ENCODE measurements at regions not wholly inside any gene's neighbourhood (a gene's known extent, or its start where the extent isn't known, plus 50 kb on each side); places are given as distances from the start of the nearest gene placed in this dataset.

DNA sequence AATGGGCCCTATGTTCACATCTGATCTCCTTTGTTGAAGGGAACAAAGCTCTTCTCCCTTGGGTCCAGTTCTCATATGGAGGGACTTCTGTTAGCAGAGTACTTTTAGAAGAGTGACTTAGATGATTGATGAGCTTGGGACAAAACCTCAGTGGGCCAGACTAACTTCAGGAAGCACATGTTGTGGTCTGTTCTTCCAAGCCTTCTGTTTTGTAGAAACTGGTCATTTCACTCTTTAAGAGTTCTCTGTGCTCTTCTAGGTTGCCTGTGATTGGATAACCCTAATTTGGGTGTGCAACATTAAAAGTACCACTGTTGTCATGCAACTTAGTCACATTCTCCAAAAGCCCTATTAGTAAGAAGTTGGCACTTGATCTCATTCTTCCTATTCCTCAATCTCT lies 183.5 kb upstream of the ACO1 start:
- peak; percentile 4 to 10 for DNase-seq

DNA sequence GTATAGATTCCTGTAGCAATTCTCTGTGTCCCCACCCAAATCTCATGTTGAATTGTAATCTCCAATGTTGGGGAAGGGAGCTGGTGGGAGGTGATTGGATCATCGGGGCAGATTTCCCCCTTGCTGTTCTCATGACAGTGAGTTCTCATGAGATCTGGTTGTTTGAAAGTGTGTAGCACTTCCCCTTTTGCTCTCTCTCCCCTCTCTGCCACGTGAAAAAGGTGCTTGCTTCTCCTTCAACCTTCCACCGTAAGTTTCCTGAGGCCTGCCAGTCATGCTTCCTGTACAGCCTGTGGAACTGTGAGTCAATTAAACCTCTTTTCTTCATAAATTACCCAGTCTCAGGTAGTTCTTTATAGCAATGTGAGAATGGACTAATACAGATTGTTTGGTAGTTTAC lies 175.3 kb upstream of the ACO1 start:
- peak in 1 of 2 experiments; percentile 5 for DNase-seq

DNA sequence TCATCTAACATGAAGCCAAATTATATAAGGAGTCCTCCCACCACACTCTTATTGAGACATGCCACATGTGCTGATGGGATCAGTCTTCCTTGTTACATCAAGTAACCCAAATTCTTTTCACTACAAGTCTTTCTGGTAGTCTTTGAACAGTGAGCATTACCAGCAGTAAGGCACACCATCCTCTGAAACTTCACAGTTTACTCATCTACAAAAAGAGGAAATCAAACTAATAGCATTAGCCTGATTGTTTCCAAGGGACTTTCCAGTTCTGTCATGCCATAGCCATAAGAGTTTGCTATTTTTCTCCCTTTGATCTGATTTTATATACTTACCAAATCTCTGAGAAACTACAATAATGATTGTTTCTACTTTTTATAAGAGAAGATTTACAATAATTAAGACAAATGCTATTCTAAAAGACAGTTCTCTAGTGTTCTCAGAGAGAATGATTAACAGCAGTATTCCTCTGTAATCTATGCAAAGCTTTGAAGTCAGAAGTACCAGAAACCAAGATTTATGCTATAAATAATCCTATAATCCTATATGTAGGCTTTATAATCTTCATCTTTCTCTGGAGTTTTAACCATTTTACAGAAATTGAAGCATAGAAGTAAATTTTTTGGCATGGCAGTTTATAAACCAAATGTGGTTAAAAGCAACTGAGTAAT lies 166.2 kb upstream of the ACO1 start:
- DNase-seq, result no peak

DNA sequence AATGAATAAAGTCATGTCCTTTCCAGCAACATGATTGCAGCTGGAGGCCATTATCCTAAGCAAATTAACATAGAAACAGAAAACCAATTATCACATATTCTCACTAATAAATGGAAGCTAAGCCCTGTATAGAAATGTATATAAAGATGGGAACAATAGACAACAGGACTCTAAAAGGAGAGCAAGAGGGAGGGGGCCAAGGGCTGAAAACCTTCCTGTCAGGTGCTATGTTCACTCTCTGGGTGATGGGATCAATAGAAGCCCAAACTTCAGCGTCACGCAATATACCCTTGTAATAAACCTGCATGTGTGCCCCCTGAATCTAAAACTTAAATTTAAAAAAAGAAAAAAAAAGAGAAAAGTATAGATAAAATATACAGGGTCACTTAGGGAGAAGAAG lies 163.7 kb upstream of the ACO1 start:
- DNase-seq, result no peak

DNA sequence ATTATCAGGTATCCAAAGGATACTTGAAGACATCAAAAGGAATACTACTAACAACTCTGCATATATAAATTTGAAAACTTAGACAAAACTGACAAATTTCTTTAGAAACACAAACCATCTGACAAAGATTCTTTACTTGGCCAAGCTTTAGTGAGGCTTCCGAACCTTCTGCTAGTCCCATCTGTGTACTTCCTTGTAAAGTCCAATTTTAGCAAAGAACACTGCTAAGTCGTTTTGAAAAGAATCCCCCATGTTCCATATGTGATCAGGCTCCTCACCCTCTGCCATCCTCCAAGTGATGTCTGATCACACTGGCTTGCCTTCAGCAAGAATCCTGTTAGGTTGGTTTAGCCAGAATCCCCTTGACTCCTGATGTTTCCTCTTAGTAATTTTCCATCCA lies 150.0 kb upstream of the ACO1 start:
- no peak for DNase-seq

DNA sequence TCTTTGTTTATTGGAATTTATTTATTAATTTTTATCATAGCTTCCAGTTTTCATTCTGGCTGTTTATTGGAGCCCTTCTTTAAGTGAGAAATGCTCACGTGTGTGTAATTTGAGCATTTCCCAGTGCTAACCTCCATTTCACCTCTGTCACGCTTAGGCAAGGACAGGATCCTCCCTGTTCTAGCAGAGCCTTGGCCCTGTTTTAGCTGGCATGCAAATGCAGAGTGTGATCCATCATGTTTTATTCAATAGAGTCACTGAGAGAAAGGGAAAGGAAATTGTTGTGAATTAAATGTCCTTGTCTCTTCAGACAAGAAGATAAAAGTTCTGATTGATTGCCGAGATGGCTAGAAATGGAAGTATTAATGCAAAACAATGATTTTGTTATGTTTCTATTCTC lies 137.3 kb upstream of the ACO1 start:
- no peak for DNase-seq

DNA sequence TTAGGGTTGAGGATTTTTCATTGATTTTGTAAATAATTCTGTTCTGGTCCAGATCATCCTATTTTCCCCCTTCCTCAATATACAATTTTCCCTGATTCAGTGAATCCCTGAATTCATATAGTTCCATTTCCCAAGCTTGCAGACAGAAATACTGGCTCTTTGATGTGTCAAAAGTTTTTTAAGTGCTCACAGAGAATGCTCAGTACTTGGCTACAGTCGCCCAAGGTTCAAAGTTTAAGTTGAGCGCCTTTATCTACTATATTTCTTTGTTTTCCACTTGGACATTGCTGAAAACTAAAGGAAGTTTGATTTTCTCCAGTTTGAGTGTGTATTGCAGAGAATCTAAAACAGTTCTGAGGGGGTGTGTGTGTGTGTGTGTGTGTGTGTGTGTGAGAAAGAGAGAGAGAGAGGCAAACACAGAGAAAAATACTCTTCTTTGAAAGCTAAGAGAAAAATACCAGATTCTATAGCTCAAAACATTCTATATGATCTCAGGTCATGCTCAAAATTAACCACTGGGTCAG lies 136.2 kb upstream of the ACO1 start:
- DNase-seq, result no peak

DNA sequence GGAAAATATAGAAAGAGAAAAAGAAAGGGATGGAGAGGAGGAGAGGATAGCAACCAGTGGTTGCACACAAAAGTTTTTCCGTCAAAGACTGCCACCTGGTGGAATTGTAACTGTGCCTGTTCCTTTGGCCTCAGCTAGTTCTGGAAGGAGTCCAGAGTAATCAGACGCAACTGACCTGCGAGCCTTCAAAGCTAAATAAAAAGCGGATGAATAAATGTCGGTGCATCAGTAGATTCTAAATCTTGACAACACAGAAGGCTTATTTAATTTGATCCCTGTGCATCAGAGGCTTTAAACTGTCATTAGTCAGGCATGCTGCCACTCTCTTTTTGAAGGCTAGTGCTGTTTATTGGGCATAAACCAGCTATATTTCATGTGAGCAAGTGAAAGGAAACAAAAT lies 132.9 kb upstream of the ACO1 start:
- DNase-seq, result peak; percentile 46 to 68

DNA sequence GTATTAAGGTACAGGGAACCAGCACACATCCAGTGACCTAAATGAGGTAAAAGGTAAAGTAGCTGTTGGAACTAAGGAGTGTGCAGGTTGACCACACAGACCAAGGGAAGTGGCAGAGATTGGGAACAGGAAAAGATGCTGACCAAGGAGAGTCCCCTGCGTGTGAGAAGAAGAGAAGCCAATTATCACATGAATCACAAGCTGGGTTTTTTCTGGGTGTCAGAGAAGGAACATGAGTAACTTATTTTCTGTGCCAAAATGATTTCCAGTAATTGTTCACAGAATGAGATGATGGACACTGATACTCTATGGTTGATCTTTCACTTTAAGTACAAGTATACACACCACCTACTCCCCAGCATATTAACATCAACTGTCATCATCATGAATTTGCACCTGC lies 130.7 kb upstream of the ACO1 start:
- no peak for DNase-seq

DNA sequence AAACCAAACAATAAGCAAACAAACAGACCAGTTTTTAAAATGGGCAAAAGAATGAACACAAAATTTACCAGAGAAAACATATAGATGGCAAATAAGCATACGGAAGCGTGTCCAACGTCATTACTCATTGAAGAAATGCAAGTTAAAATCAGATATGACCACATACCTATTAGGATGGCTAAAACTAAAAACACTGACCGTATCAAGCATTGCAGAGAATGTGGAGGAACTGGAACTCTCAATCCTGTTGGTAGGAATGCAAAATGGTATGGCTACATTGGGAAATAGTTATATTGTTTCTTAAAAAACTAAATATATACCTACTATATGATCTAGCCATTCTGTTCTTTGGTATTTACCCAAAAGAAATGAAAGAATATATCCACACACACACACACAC lies 129.4 kb upstream of the ACO1 start:
- no peak for DNase-seq

DNA sequence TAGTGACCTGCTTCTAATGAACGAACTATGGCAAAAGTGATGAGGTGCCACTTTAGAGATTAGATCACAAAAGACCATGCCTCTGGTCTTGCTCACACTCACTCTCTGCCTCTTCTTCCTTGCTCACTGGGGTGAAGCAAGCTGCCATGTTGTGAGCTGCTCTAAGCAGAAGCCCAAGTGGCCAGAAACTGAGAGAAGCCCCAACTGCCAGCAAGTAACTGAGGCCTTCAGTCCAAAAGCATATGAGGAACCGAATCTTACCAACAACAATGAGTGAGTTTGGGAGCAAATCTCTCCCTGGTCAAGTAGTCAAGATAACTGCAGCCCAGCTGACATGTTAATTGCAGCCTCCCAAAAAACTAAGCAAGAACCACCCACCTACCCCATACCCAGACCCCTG lies 126.0 kb upstream of the ACO1 start:
- no peak for DNase-seq

DNA sequence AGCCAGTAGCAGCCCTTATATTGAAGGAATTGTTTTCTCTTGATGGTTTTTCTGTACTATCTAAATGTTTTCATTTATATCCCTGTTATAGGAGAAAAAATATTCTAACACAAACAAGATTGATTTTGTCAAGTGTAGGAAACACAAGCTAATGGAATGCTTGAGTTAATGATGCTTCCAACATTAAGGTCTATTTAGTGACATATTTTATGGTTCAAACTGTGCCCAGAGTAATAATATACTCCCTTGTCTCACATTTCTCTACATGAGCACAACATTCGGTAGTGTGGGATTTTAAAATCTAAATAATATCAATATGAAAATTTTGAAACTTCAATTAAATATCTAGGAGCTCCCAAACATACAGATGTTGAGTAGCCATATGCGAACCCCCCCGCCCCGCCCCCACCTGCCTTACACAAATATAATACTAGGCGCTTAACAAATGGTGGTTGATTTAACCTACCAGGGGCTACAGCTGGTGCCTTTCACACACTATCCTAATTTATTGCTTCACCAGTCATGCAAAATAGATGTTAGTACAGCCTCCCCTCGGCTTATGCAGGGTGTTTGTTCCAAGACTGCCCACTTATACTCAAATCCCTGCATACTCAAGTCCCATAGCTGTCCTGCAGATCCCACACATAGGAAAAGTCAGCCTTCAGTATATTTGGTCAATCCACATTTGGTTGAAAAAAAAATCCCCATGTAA lies 124.1 kb upstream of the ACO1 start:
- no peak for DNase-seq

DNA sequence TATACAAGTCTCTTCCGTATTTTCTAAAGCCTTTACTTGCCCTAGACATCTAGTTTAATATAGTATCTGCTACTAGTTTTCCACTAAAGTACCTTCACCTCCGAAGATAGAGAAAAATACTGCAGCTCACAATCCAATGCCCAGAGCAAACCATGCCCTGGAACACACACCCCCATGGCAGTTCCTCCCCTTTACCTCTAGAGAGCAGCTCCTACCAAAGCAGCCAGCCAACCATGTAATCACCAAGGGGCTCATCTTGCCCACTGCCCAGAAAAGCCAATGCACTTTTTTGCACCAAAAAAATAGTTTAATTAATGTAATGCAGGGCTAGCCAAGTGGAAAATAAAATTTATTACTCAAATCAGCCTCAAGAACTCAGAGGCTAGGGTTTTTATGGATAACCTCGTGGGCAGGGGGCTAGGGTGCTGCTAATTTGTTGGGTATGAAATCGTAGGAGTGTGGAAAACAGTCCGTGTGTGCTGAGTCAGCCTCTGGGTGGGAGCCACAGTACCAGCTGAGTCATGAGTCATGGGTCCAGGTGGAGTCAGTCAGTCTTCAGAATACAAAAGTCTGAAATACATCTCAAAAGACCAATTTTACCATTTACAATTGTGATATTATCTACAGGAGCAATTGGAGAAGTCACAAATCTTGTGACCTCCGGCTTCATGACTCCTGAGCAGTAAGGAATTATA lies 120.1 kb upstream of the ACO1 start:
- DNase-seq, result peak in 1 of 2 experiments; percentile 10

DNA sequence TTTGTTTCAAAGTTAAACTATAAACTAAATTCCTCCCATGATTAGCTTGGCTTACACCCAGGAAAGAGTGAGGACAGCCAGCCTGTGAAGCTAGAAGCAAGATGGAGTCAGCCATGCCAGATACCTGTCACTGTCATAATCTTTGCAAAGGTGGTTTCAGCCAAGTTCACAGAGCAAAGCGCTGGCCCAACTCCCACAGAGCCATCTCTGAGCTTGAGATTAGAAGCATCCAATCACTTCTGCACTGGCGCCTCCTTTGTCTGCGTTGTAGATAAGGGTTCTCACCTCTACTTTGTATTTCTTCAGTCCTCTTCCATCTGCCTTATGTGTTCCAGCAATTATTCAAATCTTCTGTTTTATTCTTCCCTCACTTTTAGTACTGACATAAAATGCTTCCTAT lies 119.4 kb upstream of the ACO1 start:
- no peak for DNase-seq

DNA sequence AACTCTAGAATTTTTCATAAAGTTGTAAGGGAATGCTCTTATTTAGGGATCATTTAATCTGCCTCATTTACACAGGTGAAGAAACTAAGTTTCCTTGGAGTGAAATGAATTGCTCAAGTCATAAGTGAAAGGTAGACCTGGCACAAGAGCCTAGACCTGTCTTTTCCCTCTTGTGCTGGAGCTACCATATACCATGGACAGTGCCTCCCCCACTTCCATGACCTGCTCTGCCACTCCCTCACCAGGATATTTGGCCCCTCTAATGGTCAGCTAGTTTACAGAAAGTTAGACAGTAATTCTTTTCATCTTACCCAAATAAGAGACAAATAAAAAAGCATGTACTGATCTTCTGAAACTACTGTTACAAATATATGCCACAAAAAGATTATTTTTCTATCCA lies 105.5 kb upstream of the ACO1 start:
- no peak for DNase-seq

DNA sequence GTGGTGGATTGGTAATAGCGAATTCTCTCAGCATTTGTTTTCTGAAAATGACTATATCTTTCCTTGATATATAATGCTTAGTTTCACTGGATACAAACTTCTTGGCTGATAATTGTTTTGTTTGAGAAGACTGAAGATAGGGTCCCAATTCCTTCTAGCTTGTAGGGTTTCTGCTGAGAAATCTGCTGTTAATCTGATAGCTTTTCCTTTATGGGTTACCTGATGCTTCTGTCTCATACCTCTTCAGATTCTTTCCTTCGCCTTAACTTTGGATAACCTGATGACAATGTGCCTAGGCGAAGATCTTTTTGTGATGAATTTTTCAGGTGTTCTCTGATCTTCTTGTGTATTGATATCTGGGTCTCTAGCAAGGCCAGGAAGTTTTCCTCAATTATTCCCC lies 94.7 kb upstream of the ACO1 start:
- no peak for DNase-seq

DNA sequence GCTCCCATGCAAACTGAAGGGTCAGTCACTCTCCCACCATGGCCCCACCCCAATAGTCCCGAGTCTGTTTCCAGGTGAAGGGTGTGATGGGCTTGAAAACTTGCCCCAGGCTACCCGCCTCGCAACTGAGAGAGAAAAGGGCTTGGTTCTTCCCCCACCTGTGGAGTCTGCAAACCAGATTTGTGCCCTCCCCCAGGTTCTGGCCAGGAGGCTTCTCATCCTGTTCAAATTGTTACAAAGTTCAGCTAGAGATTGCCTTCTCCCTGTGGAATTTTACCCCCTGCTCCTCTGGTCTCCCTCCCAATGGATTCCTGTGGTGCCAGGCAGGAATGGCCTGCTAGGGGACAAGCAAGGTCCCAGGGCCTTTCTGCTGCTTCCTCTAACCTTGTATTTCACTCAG lies 93.1 kb upstream of the ACO1 start:
- no peak for DNase-seq

DNA sequence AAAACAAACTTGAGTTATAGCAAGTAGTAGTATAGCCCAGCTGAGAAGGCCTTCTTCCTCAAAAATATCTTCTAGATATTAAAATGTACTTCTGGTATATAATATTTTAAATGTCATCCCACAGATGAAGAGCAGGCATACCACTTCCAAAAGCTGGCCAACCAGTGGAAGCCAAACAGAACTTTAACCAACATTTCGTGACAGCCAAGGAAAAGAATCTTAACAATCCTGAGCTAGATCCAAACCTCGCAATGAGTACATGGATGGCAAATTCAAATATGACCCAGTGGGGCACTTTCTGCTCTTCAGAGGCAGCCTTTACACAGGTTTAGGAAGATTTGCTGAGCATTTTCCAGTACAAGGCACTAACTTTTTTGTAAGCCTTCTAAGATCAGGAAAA lies 91.8 kb upstream of the ACO1 start:
- DNase-seq, result no peak

DNA sequence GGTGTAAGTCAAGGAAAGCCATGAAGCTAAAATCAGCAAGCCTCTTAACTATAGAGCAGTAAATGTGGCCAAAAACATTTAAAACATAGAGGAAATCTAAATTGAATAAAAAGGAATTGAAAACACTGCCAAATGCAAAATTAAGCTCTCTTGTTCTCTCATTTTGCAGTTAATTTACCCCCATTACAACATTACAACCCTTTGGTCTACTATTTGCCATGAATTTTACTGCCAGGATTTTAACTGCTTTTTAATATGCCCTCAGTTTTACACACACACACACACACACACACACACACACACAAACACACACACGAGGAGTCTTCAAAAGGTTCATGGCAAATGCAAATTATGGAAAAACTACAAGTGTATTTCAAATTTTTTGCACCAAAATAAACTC lies 91.4 kb upstream of the ACO1 start:
- no peak for DNase-seq

DNA sequence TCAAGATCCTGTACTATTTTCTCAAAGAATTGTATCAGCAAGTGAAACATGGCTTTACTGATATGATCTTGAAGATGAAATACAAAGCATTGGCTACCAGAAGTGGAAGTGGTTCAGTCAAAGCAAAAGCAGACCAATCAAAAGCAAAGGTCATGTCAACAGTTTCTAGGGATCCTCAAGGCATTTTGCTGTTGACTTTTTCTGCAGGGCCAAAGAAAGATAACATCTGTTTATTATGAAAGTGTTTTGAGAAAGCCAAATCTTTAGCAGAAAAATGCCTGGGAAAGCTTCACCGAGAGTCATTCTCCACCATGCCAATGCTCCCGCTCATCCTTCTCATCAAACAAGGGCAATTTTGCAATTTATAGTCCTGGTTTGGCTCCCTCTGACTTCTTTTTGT lies 90.3 kb upstream of the ACO1 start:
- DNase-seq, result no peak

DNA sequence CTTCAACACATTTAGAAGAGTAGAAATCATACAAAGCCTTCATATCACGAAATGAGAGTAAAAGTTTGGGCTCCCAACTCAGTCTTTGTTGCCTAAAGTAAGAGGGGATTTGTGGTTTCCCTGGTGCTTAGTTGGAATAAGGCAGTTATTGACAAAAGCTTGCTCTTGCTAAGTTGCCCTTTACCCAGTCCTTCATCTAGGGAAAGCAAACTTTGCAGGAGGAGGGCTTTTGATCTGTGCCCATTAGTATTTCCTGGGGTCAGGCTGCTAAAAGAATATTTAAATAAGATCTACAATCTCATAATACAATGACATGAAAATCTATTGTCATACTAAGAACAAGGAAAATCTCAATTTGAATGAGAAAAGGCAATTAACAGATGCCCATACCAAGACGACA lies 84.1 kb upstream of the ACO1 start:
- DNase-seq, result no peak

DNA sequence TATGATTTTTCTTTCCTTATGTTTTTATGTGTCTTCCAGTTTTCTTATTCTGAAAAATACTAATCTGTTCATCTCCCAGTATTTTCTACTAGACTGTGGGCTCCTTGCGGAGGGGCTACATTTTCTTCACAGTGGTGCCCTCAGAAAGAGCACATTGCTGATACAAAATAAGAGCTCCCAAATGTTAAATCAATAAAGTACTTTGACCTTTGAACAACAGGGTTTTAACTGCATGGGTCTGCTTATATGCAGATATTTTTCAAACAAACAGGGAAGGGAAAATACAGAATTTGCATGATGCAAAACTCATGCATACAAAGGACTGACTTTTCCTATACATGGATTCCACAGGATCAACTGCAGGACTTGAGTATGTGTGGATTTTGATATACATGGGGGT lies 79.9 kb upstream of the ACO1 start:
- no peak for DNase-seq

DNA sequence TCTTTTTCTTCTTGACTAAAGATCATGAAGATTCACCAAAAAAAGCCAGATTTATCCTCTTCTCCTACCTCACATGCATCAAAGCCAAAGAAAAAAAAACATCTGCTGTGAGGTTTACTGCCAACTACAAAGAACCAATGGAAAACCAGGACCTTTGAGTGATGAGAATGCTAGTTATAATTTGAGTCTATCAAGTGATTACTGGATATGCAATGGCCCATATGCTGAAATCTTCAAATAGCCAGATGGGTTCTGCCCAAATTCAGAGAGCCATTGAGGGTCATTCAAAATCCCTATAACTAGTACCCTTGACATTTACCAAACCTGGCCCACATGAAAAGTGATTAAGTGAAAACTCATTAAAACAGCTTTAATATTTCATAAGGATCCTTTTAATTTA lies 78.4 kb upstream of the ACO1 start:
- no peak for DNase-seq

DNA sequence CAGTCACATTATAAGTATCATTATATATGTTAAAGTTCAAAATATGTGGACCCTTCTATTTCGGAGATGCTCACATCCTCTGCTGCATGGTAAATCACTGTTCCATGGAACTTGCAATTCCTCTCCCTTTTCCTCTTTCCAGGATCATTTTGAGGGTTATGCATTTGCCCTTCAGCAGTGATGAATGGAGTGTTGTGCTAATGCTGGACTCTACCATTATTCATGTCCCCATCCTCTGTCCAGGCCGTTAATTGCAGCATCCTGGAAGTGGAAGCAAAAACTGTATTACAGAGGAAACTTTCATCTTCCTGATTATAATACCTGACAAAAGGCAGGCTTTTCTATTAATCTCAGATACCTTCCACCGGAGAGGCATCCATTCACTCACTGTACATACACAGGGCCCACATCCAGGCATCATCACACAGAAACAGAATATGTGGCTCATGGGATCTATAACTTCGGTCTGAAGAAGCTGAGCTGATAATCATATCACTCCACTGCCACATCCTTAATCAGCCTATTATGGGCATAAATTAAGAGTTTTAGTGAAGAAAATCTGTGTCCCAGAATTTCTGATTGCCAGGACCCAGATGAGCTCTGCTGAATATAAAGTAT lies 65.0 kb upstream of the ACO1 start:
- no peak for DNase-seq
